Left ventricle myocardium superior (tissue), 1 donor: ENCODE measurements at regions not wholly inside any gene's neighbourhood (a gene's known extent, or its start where the extent isn't known, plus 50 kb on each side); places are given as distances from the start of the nearest gene placed in this dataset.

Experiments
- ATAC-seq: fragments of 200-7000 bp; cut with Tn5 transposase; one replicate; pipeline ENCODE4 v1.9.1; 2020; ENCODE audit warnings: mild to moderate bottlenecking, moderate library complexity
- DNase-seq: peaks from one replicate; pipeline ENCODE4 v3.0.0-alpha.2; 2020
- intact Hi-C: fragments of 100-400 bp; cut with micrococcal nuclease; formaldehyde crosslinking; loops from one replicate; pipeline ENCODE4 v1.11.0; 2022
- donor health status: DM: no; HTN: yes; CAD: no; lungs with severe emphysema.

GRCh38 chr16:35533683-35534082 lies 2074.3 kb downstream of the TP53TG3F start:
- intact Hi-C loops, result no loop called here
- ATAC-seq, result no peak

GRCh38 chr16:35543486-35543885 lies 2084.1 kb downstream of the TP53TG3F start:
- intact Hi-C loops, result no loop called here
- no peak for DNase-seq
- ATAC-seq, result no peak

More at GRCh38 chr16:35533683-35534082, 2074.3 kb downstream of the TP53TG3F start:
- no peak for DNase-seq

GRCh38 chr16:35552763-35553162 lies 2093.4 kb downstream of the TP53TG3F start:
- intact Hi-C loops, result no loop called here
- no peak for ATAC-seq
- DNase-seq, result no peak

- no peak for ATAC-seq
- intact Hi-C loops, result no loop called here
- DNase-seq, result no peak
Observed at GRCh38 chr16:35557731-35558130, 2098.3 kb downstream of the TP53TG3F start.

GRCh38 chr16:35559911-35560636 lies 2100.7 kb downstream of the TP53TG3F start:
- intact Hi-C loops, result no loop called here
- no peak for ATAC-seq
- DNase-seq, result no peak

GRCh38 chr16:35560637-35560984 lies 2101.2 kb downstream of the TP53TG3F start:
- DNase-seq (no peak), ATAC-seq (no peak)
- intact Hi-C loops, result no loop called here

- no peak for DNase-seq
- intact Hi-C loops, result no loop called here
- no peak for ATAC-seq
Observed at GRCh38 chr16:35561346-35561745, 2101.9 kb downstream of the TP53TG3F start.

GRCh38 chr16:35562471-35562870 lies 2103.1 kb downstream of the TP53TG3F start:
- intact Hi-C loops, result no loop called here
- DNase-seq (no peak), ATAC-seq (no peak)

- intact Hi-C loops, result no loop called here
- ATAC-seq, result no peak
- DNase-seq, result no peak
Observed at GRCh38 chr16:35562919-35563318, 2103.5 kb downstream of the TP53TG3F start.

- no peak for DNase-seq
- ATAC-seq, result no peak
- intact Hi-C loops, result no loop called here
Observed at GRCh38 chr16:35564148-35564547, 2104.7 kb downstream of the TP53TG3F start.

- no peak for DNase-seq
- intact Hi-C loops, result no loop called here
- no peak for ATAC-seq
Observed at GRCh38 chr16:35564889-35565288, 2105.5 kb downstream of the TP53TG3F start.

GRCh38 chr16:35565626-35566025 lies 2106.2 kb downstream of the TP53TG3F start:
- DNase-seq (no peak), ATAC-seq (no peak)
- intact Hi-C loops, result no loop called here

- ATAC-seq (no peak), DNase-seq (no peak)
- intact Hi-C loops, result no loop called here
Observed at GRCh38 chr16:35569413-35569812, 2110.0 kb downstream of the TP53TG3F start.

GRCh38 chr16:35570946-35571345 lies 2111.5 kb downstream of the TP53TG3F start:
- ATAC-seq, result no peak
- intact Hi-C loops, result no loop called here

GRCh38 chr16:35572186-35572585 lies 2112.8 kb downstream of the TP53TG3F start:
- intact Hi-C loops, result no loop called here
- DNase-seq (no peak), ATAC-seq (no peak)

More at GRCh38 chr16:35570946-35571345, 2111.5 kb downstream of the TP53TG3F start:
- no peak for DNase-seq

GRCh38 chr16:35573407-35573806 lies 2114.0 kb downstream of the TP53TG3F start:
- intact Hi-C loops, result no loop called here
- no peak for ATAC-seq
- DNase-seq, result no peak

GRCh38 chr16:35574011-35574410 lies 2114.6 kb downstream of the TP53TG3F start:
- DNase-seq (no peak), ATAC-seq (no peak)
- intact Hi-C loops, result no loop called here

GRCh38 chr16:35574454-35575431 lies 2115.3 kb downstream of the TP53TG3F start:
- intact Hi-C loops, result no loop called here
- no peak for ATAC-seq
- DNase-seq, result no peak

GRCh38 chr16:35575432-35575821 lies 2116.0 kb downstream of the TP53TG3F start:
- DNase-seq, result no peak
- no peak for ATAC-seq
- intact Hi-C loops, result no loop called here

- intact Hi-C loops, result no loop called here
- no peak for DNase-seq
- ATAC-seq, result no peak
Observed at GRCh38 chr16:35585411-35585810, 2126.0 kb downstream of the TP53TG3F start.
